CD4-positive, alpha-beta T cell treated with Interleukin-4 for 4 hours (primary cell): ENCODE measurements at regions not wholly inside any gene's neighbourhood (a gene's known extent, or its start where the extent isn't known, plus 50 kb on each side); places are given as distances from the start of the nearest gene placed in this dataset.
"Not testable (repeated sequence)": the region's sequence is repeated elsewhere in the genome, so short reads cannot be mapped to it uniquely, and the experiment has no call there.

Experiments used
- DNase-seq: peaks from one replicate; pipeline ENCODE4 v3.0.0-alpha.2; 2020

DNA sequence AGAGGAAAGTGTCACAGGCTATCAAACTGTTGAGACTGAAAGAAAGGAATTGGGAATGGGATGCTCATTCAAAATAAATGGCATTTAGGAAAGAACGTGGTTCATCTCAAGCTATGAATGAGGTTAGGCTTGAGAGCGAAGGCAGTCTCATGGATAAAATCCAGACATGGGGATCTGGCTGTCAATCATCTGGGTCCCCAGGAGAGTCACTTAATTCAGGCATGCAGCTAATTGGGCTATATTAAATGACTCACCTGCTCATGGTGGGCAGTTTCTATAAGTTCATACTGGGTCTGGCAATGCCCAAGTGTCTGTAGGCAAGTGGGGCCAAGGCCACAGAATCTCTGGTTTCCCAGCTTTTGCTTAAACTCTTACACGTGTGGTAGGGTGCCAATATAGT is 286.5 kb upstream of the SEMA6A start:
- no peak for DNase-seq

GRCh38 chr5:116859666-116860320 is 285.2 kb upstream of the SEMA6A start:
- no peak for DNase-seq

DNA sequence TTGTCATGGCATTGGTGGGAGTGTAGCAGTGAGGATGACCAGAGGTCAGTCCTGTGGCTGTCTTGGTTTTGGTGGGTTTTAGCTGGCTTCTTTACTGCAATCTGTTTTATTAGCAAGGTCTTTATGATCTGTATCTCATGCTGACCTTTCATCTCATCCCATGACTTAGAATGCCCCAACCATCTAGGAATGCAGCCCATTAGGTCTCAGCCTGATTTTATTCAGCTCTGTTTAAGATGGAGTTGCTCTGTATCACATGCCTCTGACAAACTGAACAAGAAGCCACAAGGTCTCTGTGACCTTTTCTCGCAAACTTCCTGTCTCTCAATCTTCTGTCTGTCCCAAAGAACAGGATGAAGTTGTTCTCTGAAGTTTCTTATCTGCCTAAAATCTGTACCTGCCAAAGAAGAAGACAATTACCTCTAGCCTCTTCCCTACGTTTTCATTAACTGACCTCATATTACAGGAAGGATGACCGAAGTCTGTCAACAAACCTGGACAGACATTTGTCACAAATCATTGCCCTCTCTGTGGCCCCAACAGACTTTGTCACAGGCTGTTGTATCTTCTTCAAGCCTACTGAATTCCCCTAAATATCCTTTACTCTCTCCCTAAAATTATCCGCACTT is 284.2 kb upstream of the SEMA6A start:
- DNase-seq: no peak

GRCh38 chr5:116858020-116858419 is 283.4 kb upstream of the SEMA6A start:
- not testable (repeated sequence) for DNase-seq

DNA sequence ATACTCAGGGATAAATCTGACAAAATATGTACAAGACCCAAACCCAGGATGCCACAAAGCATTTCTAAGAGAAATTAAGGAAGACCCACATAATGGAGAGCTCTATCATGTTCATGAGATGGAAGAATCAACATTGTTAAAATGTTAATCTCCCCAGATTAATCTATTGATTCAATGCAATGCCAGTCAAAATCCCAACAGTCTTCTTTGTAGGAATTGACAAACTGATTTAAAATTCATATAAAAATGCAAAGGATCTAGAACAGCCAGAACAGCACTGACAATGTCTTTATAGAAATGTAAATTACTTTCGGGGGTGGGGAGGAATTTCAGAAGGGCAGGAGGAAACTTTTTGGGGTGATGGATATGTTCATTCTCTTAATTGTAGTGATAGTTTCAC is 281.6 kb upstream of the SEMA6A start:
- DNase-seq: no peak

GRCh38 chr5:116853992-116854391 is 279.4 kb upstream of the SEMA6A start:
- no peak for DNase-seq

- no peak for DNase-seq
Observed at GRCh38 chr5:116848954-116849581, 274.4 kb upstream of the SEMA6A start.

DNA sequence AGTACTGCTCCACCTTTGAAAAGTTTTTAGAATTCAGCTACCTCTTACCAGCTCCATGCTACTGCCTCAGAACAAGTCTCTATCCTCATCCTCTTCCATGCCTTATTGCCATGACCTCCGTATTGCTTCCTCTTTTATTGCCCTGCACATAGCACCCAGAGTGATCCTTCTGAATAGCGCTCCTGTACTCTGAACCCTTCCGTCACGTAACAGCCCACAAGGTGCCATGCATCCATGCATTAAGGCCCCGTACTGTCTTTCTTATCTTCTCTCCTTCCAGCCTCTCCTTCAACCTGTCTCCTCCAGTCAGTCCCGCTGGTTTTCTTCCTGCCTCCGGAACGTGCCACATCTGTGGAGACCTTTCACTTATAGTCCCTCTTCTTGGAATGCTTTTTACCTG is 273.3 kb upstream of the SEMA6A start:
- no peak for DNase-seq

DNA sequence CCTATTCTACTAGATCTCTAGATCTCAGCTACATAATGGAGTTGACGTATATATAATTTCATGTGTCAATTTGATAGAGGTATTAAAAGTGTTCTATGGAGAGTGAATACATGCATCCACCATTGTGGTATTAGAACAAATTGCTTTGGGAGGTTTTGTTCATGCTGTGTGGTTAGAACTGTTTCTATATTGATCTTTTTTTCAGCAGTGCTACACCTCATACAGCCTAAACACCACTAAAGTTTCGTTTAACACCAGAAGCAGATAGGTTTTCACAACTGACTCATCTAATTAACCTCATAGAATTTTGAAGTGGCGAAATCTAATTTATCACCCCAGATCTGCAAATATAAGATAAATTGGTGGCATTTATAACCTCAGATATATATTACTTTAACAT is 269.4 kb upstream of the SEMA6A start:
- DNase-seq: no peak

DNA sequence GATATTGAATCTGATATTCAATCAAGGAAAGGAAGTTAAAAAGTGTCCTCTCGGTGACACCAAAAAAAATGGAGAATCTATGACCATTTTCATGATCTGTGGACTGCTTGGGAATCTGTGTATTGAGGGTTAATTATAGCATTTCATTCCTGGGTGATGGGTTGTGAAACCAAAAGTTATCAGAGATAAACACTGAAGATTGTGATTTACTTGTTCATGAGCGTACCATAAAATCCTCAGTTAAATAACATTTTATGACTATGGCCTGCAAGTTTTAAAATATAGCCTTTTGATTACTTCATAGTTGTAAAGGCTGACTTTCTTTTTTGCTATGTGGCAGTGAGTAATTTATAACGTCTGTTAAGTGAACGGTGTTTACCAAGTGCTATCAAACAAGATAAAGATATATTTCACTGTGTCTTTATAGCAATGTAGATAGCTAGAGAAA is 267.9 kb upstream of the SEMA6A start:
- no peak for DNase-seq

- DNase-seq: no peak
Observed at GRCh38 chr5:116841734-116842133, 267.1 kb upstream of the SEMA6A start.

DNA sequence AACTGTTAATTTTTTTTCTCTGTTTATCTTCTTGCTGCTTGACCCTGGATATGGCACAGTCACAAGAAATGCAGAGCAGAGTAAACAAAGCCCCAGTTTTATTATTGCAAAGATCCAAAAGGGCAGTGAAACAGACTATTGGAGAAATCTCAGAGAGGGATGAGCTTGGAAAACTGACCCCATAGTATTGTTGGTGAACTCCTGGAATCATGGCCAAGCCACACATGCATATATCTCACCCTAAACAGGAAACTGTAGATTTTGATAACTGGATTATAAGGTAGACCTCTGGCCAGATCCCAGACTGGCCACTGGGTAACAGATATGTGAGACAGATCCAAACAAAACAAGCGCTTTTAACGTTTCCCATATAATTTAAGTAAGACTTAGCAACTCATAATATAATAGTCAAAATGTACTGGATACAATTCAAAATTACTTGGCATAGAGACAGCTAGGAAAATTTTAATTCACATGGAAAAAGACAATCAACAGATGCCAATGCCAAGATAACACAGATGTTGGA is 263.5 kb upstream of the SEMA6A start:
- no peak for DNase-seq

DNA sequence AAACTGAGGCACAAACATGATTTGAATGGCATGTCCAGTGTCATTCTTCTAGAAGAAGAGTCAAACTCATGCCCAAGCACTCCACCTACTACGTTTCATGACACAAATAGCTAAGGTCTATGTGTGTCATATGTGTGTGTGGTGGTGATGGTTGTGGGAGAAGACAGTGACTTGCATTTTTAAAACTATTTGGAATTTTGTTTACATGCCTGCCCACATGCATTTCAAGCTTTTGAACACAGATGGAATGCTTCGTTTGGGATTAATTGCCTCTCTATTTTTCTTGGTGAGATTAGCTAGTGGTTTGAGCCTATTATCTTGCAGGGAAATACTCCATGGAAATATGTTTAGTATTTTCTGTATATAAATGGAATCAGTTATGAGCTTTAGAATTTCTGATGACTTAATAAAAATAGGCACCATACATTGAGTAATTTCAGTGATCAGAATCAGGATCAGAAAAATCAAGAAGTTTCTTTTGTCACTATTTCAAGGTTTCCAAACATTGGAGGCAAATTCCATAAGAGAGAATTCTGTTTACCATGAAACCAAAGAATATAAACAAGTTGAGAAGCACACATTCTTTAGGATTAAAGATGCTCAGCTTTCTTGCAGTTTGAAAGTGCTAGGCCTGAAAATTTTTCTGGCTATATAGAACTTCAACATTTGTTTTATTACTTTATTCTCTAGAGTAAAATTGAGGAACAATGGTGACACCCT is 260.3 kb upstream of the SEMA6A start:
- DNase-seq: no peak

DNA sequence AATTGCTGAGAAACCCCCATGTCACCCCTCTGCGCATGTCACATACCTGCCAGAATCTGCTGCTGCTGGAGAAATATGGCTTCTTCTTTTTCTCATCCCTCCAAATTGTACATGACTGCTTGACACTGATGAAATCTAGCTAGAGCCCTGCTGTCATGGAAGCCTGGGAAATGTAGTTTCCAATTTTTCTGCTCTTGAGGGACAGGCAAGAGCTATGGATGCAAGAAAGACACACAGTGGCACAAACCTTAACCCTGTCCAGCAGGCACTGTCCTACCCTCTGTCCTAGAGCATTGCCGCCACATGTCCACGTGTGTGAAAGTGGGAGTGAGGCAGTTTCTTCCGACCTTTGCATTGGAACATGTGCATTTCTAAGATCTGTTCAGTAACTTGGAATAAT is 255.5 kb upstream of the SEMA6A start:
- DNase-seq: no peak

- no peak for DNase-seq
Observed at GRCh38 chr5:116827078-116827477, 252.5 kb upstream of the SEMA6A start.

- DNase-seq: no peak
Observed at GRCh38 chr5:116825486-116825885, 250.9 kb upstream of the SEMA6A start.

GRCh38 chr5:116824751-116825438 is 250.3 kb upstream of the SEMA6A start:
- DNase-seq: no peak

DNA sequence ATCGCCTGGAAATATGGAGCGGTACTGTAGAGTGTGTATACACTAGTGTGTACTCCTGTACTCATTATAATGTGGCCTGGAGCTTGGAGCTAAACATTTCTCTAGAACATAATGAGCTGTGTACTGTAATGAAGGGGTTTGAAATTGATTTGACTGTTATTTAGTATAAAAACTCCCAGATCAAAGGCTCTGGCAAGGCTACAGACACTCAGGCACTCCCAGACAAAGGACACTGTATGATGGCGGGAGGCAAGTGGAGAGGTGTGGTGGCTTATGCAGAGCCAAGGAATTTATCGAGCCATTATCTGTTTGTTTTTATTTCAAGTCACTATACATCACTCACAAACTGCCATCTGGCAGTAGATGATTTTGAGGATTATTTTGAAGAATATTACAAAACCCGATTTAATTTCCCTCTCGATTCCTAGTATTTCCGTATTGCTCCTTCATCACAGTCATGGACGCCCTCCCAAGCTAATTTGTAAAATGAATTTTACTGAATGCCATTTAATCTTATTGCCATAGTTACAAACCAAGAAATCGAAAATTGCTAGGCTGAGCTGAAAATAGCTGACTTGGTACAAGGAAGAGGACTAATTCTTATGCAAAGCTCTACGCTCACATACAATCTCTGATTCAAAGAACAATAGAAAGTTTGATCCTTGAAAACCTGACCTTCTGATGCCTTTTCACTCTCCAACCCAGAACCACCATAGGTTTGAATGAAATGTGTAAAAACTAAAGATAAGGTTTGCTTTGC is 240.2 kb upstream of the SEMA6A start:
- no peak for DNase-seq

GRCh38 chr5:116813906-116814305 is 239.3 kb upstream of the SEMA6A start:
- no peak for DNase-seq

- DNase-seq: no peak
Observed at GRCh38 chr5:116813356-116813755, 238.7 kb upstream of the SEMA6A start.

DNA sequence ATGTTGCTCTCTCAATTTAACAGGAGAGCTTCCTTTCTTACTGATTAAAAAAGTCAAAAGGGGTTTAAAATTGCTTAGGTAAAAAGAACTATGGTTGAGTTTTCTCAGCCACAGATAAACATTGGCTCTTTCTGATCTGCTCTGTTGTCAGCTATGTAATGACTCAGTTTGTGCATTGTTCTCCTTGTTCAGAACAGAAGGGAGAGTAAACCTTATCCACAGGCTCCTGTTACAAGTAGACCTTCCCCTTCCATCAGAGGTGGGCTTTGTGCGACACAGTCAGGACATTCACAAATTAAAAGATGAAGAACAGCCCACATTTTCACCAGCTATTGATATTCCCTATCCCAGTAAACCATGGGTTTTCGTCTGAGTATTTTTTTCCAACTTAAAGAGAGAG is 236.3 kb upstream of the SEMA6A start:
- DNase-seq: no peak

- DNase-seq: no peak
Observed at GRCh38 chr5:116806836-116807235, 232.2 kb upstream of the SEMA6A start.
